Loucy (cell line): ENCODE measurements at regions not wholly inside any gene's neighbourhood (a gene's known extent, or its start where the extent isn't known, plus 50 kb on each side); places are given as distances from the start of the nearest gene placed in this dataset.

Experiments used
- H2AFZ ChIP-seq: fragments of 200-600 bp; sonication (generic); 2 replicates; pipeline ENCODE4 v1.6.0; 2016; ENCODE audit warnings: antibody characterized with exemption, mild to moderate bottlenecking, low read length, moderate library complexity
- H3F3A ChIP-seq: fragments of 200-600 bp; 2 replicates; pipeline ENCODE4 v1.6.0; 2016; ENCODE audit warnings: antibody characterized with exemption, low read depth, mild to moderate bottlenecking
- H3K27me3 ChIP-seq: fragments of 200-600 bp; sonication (generic); 2 replicates; pipeline ENCODE4 v1.6.1; 2014; ENCODE audit warnings: low read length, mild to moderate bottlenecking; ENCODE audit not compliant: insufficient read depth, poor library complexity, severe bottlenecking
- H3K36me3 ChIP-seq: fragments of 200-600 bp; sonication (generic); 2 replicates; pipeline ENCODE4 v1.6.1; 2016; ENCODE audit warnings: low read length; ENCODE audit not compliant: insufficient read depth
- H3K4me1 ChIP-seq: fragments of 200-600 bp; sonication (generic); 2 replicates; pipeline ENCODE4 v1.5.1; 2014; ENCODE audit warnings: low read length, mild to moderate bottlenecking; ENCODE audit not compliant: insufficient read depth, poor library complexity, severe bottlenecking
- H3K4me2 ChIP-seq: fragments of 200-600 bp; sonication (generic); 2 replicates; pipeline ENCODE4 v1.6.0; 2014; ENCODE audit warnings: antibody characterized with exemption, low read length, low read depth, mild to moderate bottlenecking; ENCODE audit not compliant: poor library complexity, severe bottlenecking
- H3K4me3 ChIP-seq: fragments of 200-600 bp; sonication (generic); 2 replicates; pipeline ENCODE4 v1.5.1; 2014; ENCODE audit warnings: low read length, mild to moderate bottlenecking, mixed read lengths; ENCODE audit not compliant: poor library complexity, severe bottlenecking
- H3K79me2 ChIP-seq: fragments of 200-600 bp; sonication (generic); 2 replicates; pipeline ENCODE4 v1.6.1; 2014; ENCODE audit warnings: low read length; ENCODE audit not compliant: insufficient read depth
- H3K9ac ChIP-seq: fragments of 200-600 bp; sonication (generic); 2 replicates; pipeline ENCODE4 v1.6.0; 2014; ENCODE audit warnings: mild to moderate bottlenecking, low read depth, low read length, moderate library complexity; ENCODE audit not compliant: poor library complexity, severe bottlenecking
- H3K9me2 ChIP-seq: fragments of 200-600 bp; sonication (generic); replicated peaks from 2 replicates; pipeline ENCODE4 v1.6.1; 2016; ENCODE audit warnings: low read depth, low read length, mixed read lengths
- H3K9me3 ChIP-seq: fragments of 200-600 bp; sonication (generic); 2 replicates; pipeline ENCODE4 v1.6.1; 2014; ENCODE audit warnings: mild to moderate bottlenecking, antibody characterized with exemption, low read length, low read depth; ENCODE audit not compliant: insufficient read depth
- H4K20me1 ChIP-seq: fragments of 200-600 bp; sonication (generic); 2 replicates; pipeline ENCODE4 v1.6.0; 2014; ENCODE audit warnings: antibody characterized with exemption, low read length, mild to moderate bottlenecking; ENCODE audit not compliant: insufficient read depth, poor library complexity, severe bottlenecking
- EZH2phosphoT487 ChIP-seq: fragments of 200-600 bp; IDR thresholded peaks from 2 replicates; pipeline ENCODE4 v1.6.1; 2018; ENCODE audit warnings: antibody characterized with exemption, mild to moderate bottlenecking, moderate library complexity, borderline replicate concordance
- TF ChIP-seq, protein P1 (sequence below): fragments of 200-600 bp; sonication (generic); conservative IDR thresholded peaks from 2 replicates; pipeline ENCODE4 v1.5.1; 2014; ENCODE audit warnings: mild to moderate bottlenecking, antibody characterized with exemption, low read length

DNA sequence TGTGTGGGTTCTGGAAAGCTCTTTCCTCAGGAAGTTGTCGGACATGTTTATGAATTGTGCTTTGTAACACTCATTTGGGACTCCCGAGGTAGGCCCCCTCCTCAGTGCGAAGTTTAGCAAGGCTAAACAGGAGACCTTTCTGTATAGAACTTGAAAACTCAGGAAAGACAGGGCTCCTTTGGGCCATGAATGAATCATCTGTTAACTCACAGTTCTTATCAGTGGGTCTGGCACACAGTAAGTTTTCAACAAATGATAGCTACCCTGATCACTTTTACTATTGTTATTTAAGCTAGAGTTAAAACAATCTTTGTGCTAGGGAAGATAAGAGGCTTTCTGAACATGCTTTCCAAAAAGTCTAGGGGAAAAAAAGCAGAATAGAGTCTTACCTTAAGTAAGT, 430.5 kb upstream of the ETAA1 start:
- Histone ChIP-seq H3K27me3 (no peaks in the 10 kb centered on the region), H3K4me3 (no peak overlapping the region), H2AFZ (no peak overlapping the region), H3K79me2 (no peaks in the 10 kb centered on the region), H4K20me1 (no peaks in the 10 kb centered on the region), H3K36me3 (no peaks in the 10 kb centered on the region), H3K9ac (no peak overlapping the region), H3F3A (no peaks in the 10 kb centered on the region), H3K9me2 (no peaks in the 10 kb centered on the region), H3K9me3 (no peaks in the 10 kb centered on the region), H3K4me2 (no peak overlapping the region), H3K4me1 (no peaks in the 10 kb centered on the region)
- TF ChIP-seq, protein P1, sequence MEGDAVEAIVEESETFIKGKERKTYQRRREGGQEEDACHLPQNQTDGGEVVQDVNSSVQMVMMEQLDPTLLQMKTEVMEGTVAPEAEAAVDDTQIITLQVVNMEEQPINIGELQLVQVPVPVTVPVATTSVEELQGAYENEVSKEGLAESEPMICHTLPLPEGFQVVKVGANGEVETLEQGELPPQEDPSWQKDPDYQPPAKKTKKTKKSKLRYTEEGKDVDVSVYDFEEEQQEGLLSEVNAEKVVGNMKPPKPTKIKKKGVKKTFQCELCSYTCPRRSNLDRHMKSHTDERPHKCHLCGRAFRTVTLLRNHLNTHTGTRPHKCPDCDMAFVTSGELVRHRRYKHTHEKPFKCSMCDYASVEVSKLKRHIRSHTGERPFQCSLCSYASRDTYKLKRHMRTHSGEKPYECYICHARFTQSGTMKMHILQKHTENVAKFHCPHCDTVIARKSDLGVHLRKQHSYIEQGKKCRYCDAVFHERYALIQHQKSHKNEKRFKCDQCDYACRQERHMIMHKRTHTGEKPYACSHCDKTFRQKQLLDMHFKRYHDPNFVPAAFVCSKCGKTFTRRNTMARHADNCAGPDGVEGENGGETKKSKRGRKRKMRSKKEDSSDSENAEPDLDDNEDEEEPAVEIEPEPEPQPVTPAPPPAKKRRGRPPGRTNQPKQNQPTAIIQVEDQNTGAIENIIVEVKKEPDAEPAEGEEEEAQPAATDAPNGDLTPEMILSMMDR: no peak
- no peak for TF ChIP-seq EZH2phosphoT487

DNA sequence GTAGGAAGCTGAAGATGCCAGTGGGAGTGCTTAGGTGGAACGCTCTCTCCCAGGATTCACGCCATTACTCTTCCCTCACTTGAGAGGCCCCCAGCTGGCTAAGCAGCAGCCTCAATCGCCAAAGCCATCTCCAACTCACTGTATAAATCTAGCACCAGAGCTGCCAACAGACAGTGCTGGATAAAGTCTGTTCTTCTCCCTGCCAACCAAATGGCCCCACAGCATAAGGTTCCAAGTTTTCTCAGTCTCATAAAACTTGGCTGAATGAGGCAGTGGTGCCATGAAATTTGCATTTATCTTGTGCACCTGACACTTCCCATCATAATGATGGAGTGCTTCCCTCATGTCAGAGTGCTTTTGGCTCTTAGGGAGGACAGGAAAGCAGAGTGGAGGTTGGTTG, 428.2 kb upstream of the ETAA1 start:
- Histone ChIP-seq H3K27me3 (no peaks in the 10 kb centered on the region), H2AFZ (no peak overlapping the region), H3K79me2 (no peaks in the 10 kb centered on the region), H3K4me3 (no peak overlapping the region), H3K9me2 (no peaks in the 10 kb centered on the region), H3K36me3 (no peaks in the 10 kb centered on the region), H4K20me1 (no peaks in the 10 kb centered on the region), H3F3A (no peaks in the 10 kb centered on the region), H3K9me3 (no peaks in the 10 kb centered on the region), H3K4me2 (no peak overlapping the region), H3K9ac (no peak overlapping the region), H3K4me1 (no peaks in the 10 kb centered on the region)
- no peak for TF ChIP-seq EZH2phosphoT487

DNA sequence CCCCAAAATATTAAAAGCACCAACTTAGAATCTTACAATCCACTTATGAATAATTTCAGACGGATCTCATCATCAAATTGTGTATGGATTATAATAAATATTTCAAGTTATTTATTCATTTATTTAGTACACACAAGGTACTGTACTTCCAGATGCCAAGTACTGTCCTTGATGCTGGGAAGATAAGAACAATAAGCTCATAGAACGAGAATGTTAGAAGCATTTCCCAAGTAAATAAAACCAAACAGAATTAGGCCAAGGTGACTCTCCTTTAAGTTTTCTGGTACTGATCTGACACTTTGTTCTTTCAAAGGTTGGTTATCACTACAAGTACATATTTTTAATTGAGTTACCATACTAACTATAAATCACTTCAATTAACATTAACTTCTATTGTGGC, 416.1 kb upstream of the ETAA1 start:
- no peaks in the 10 kb centered on the region for H3K79me2 ChIP-seq
- no peaks in the 10 kb centered on the region for H3F3A ChIP-seq
- no peaks in the 10 kb centered on the region for H3K36me3 ChIP-seq
- H3K4me3 ChIP-seq: no peak overlapping the region
- no peak overlapping the region for H2AFZ ChIP-seq
- no peak overlapping the region for H3K9ac ChIP-seq
- H3K4me1 ChIP-seq: no peaks in the 10 kb centered on the region
- H3K9me3 ChIP-seq: no peaks in the 10 kb centered on the region
- no peaks in the 10 kb centered on the region for H4K20me1 ChIP-seq
- H3K9me2 ChIP-seq: no peaks in the 10 kb centered on the region
- H3K4me2 ChIP-seq: no peak overlapping the region
- TF ChIP-seq, protein P1: no peak
- TF ChIP-seq EZH2phosphoT487: no peak
- no peaks in the 10 kb centered on the region for H3K27me3 ChIP-seq

DNA sequence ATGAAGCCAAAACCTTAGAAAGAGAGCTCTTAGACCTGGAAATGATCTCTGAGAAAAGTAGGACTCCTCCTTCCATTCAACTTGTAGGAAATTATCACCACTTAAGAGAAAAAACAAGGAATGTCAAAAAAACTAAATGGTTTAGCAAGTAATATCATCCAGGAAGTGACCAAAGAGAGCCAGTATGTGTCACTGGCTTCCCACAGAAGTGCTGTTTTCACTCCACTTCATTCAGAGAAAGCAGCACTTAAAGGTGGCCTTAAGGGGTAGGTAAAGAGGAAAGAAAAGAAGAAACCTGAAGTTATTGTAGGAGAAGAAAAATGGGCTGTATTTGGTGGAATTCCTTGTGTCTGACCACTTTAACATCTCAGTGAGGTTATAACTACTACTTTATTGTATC, 414.4 kb upstream of the ETAA1 start:
- no peak overlapping the region for H3K4me2 ChIP-seq
- no peaks in the 10 kb centered on the region for H4K20me1 ChIP-seq
- H3K79me2 ChIP-seq: no peaks in the 10 kb centered on the region
- no peak overlapping the region for H3K4me3 ChIP-seq
- no peak overlapping the region for H3K9ac ChIP-seq
- TF ChIP-seq EZH2phosphoT487: no peak
- TF ChIP-seq, protein P1: no peak
- H3K9me3 ChIP-seq: no peaks in the 10 kb centered on the region
- no peaks in the 10 kb centered on the region for H3K9me2 ChIP-seq
- H2AFZ ChIP-seq: no peak overlapping the region
- no peaks in the 10 kb centered on the region for H3F3A ChIP-seq
- H3K4me1 ChIP-seq: no peaks in the 10 kb centered on the region
- H3K36me3 ChIP-seq: no peaks in the 10 kb centered on the region
- no peaks in the 10 kb centered on the region for H3K27me3 ChIP-seq
